HG03025 (cell line): ENCODE measurements at regions not wholly inside any gene's neighbourhood (a gene's known extent, or its start where the extent isn't known, plus 50 kb on each side); places are given as distances from the start of the nearest gene placed in this dataset.

Source experiments
- ATAC-seq: cut with Tn5 transposase; IDR thresholded peaks from one replicate; pipeline ENCODE4 v1.9.1; 2021; ENCODE audit warnings: mild to moderate bottlenecking, moderate library complexity; ENCODE audit not compliant: unreplicated experiment, low FRiP score

DNA sequence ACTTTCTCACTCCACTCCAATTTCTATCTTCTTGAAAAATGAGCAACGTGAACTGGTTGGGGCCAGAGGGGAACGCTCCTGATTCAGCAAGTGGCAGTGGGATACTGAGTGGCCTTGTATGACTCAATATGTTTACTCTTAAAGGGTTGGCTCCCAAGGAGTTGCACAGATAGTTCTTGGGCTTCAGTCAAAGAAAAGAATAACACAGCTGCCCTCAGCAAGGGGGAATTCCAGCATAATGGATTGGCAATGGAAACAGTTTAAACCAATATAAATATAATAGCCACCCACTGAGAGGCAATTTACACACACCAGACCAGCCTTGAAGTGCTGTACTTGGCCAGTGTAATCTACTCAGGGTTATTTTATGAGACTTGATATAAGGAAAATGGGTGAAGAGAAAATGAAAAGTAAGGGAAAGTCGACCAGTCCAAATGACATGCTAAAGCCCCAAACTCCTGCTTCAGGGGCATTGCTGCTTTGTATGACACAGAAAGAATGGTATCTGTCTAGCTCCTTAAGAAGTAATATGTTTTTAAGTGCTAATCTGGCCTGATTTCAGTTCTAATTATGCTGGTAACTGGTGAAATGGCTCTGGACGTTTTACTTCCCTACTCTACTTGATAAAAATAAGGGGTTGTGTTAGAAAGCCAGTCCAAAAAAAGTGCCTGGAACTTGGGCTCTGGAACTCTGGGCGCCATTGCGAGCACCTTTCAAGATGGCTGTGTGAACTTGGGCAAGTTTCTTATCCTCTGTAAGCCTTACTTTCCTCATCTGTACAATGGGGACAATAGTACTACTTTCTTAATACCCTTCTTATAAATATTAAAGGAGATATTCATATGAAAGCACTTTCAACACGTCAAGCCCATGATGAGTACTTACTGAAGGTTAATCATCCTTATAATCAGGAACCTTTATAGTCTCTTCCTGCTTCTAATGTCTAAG lies 712.9 kb upstream of the MAP3K7 start:
- ATAC-seq: no peak

DNA sequence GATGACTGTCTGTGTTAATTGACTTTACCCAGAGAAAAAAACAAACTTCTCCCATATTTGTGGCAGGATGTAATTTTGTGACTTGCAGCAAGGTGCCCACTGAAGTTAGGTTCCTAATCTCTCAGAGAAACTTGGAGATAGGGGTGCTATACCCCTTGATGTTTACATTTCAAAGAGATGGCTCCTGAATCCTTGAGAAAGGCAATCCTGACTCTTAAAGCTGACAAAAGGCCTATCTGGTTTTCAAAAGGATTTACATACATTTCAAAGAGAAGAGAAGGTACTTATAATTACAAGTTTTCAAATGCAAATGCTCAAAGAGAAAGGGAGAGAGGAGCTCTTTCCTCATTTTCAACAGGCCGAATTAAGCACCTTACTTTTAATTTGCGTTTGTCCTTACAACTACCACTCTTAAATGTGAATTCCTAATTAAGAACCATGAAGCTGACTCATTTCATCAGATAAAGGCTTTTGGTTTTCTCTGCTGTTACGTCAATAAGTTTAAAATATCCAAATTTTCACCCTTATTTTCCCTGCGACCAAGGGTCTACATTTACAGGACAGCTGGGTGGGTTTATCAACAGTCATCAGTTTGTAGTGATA lies 711.8 kb upstream of the MAP3K7 start:
- ATAC-seq: no peak

- no peak for ATAC-seq
Measured at GRCh38 chr6:91293395-91293794, 706.5 kb upstream of the MAP3K7 start.

DNA sequence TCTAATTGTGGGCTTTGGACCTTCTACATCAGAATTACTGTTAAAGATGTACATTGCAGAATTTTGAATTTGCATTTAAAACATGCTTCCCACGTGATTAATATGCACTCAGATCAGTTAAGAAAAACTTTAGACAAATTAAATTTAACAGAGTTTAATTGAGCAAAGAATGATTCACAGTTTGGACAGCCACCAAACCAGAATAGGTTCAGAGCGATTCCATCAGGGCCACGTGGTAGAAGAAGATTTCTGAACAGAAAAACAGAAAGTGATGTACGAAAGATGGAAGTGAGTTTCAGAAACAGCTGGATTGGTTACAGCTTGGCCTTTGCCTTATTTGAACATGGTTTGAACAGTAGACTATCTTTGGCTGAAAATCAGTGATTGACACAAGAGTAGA lies 704.2 kb upstream of the MAP3K7 start:
- ATAC-seq: no peak

DNA sequence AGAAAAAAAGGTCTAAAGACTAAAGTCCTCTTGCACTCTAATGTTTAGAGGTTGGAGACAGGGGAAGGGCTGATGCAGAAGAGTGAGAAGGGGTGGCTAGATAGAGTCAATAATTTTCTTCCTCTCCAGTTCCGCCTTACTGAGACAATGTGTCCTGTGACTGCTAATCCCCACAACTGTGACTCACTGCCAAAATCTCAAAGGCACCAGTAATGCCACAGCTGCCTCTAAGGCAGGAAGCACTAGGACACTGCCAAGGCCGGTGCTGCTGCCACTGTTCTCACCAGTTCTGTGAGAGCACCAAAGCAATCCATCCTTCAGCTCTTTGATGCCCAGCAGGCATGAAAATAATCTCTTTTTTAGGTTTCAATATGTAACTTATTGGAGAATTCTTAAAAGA lies 701.9 kb upstream of the MAP3K7 start:
- ATAC-seq: no peak

- no peak for ATAC-seq
Measured at GRCh38 chr6:91281901-91282300, 695.0 kb upstream of the MAP3K7 start.

- no peak for ATAC-seq
Measured at GRCh38 chr6:91280494-91280830, 693.6 kb upstream of the MAP3K7 start.

- ATAC-seq: no peak
Measured at GRCh38 chr6:91279740-91280493, 693.0 kb upstream of the MAP3K7 start.

DNA sequence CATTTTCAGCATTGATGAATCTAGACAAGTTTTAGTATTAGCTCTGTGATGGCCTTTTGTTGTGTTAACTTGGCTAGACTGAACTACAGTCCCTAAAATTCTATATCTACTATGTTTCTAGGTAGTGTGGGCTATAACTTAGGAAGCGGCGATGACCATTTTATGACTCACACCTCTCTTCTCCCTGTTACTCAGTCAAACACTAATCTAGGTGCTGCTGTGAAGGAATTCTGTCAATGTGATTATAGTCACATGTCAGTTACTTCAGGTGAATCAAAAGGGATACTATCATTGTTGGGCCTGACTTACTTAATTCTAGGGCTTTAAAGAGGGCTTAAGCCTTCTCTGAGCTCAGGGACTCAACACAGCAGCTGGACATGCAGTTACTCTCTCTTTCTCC lies 691.5 kb upstream of the MAP3K7 start:
- ATAC-seq: no peak

GRCh38 chr6:91276315-91276714 lies 689.4 kb upstream of the MAP3K7 start:
- no peak for ATAC-seq

GRCh38 chr6:91273729-91274128 lies 686.9 kb upstream of the MAP3K7 start:
- no peak for ATAC-seq

DNA sequence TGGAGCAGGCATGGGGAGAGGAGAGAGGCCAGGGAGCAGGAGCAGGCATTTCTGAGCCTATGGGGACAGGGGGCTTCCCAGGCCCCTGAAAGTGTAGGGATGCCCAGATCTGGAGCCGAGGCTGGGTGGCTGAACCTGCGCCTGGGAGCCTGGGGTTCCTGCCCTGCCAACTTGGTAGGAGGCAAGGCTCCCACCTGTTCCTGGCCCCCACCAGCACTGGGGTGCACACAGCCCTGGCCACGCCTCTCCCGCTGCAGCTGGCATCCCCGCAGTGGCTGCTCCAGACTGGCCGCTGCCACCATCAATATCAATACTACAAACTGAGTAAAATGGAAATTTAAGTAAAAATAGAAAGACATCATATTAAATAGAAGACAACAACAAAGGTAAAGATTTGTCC lies 684.9 kb upstream of the MAP3K7 start:
- no peak for ATAC-seq

- ATAC-seq: no peak
Measured at GRCh38 chr6:91268941-91269340, 682.1 kb upstream of the MAP3K7 start.

- ATAC-seq: no peak
Measured at GRCh38 chr6:91267246-91267645, 680.4 kb upstream of the MAP3K7 start.

DNA sequence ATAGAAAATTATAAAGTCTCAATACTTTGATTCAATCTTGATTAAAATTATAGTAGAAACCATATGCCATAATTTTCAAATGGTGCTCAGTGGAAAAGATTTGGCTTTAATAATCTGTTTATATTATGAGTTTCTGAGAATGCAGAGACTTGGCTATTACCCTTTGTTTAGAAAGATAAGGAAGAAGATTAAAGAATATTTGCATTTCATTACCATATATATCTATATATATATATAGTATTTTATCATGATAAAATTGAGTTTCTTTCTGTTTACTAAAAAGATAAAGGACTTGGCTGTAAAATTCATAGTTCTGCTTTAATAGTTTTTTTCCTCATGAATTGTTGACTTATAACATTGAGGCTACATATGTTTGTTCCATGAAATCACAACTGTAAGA lies 679.3 kb upstream of the MAP3K7 start:
- ATAC-seq: no peak

- no peak for ATAC-seq
Measured at GRCh38 chr6:91243436-91243835, 656.6 kb upstream of the MAP3K7 start.

- ATAC-seq: no peak
Measured at GRCh38 chr6:91242614-91242949, 655.7 kb upstream of the MAP3K7 start.

DNA sequence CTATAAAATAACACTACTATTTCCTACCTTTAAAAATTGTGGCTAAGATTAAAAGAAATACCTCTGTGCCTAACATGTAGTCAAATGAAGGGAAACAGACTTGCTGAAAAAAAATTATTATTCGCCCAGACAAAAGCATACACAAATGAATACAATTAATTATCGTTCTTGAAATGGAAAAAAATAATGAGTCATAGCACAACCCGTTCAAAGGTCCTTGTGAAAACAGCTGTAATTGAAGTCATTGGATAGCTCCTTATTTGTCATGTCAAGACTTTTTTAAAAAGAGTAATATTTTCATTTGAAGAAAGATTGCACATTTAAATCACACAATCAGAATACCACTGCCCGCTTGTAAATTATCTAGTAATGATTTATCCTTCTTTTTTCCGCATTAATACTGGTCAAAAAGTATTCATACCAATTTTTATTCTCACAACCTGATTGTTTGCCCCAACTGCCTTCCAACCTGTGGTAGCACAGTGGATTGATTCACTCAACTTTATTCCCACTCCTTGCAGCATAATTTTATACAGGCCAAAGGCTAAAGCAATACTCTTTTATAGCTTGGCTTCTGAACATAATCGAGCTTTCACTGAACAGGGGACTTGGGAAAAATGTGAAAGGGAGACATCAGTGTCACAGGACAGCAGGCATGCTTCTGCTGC lies 655.2 kb upstream of the MAP3K7 start:
- no peak for ATAC-seq

DNA sequence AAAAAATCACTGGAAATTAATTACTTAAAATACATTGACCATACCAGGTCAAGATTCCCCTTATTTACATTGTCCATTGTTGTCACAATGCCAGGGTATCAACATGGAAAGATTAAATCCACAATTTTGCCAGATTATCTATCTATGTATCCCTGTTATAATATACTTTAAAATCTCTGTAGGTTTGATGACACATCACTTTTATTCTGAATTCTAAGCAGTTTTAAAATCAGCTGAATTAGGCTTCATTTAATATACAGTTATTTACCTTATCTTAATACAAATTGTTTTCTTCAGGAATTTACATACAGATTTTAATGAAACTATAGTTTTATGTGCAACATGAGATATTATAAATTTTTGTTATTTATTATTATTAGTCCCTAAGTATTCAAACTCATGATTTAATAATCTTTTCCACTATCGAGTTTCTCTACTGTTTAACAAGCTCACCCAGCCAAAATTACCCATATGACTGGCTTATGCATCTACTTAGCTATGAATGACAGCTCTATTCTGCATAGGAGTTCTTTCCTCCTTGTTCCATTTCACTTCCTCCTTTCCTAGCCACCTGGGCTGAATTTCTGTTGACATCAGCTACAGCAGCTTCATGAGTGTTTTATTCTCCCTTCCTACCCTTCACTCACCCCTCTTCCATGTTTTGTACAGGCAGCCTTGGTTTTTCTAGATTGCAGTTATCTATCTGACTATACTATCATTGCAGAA lies 654.2 kb upstream of the MAP3K7 start:
- ATAC-seq: peak; percentile 70

DNA sequence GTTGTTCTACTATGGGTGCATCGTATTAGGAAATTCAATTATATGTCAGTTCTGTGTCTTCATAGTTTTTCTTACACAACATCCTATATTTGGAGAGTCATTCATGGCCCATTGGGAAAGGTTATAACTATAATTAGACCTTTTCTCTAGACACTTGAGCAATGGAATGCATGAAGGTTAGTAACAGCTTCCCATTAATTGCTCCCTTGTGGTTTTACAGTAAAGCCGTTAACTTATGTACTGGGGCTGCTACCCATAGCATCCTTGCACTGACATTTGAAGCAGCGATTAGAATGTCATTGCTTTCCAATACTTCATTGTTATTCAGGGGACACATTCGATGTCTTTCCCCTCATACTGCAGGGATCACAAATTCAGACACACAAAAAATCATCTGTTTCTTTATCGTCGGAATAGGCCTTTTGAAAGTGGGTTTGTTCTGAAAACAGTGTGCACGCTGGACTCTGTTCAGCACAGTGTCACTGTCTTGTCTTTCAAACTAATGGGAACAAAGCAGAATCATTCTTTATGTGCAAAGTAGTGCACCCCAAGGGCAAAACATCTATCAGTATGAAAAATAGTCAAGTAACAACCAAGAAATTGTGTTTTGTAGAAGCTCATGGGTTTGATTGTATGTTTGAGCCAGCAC lies 634.3 kb upstream of the MAP3K7 start:
- no peak for ATAC-seq
